B cell (primary cell): ENCODE measurements at regions not wholly inside any gene's neighbourhood (a gene's known extent, or its start where the extent isn't known, plus 50 kb on each side); places are given as distances from the start of the nearest gene placed in this dataset.

ENCODE experiments used
- ATAC-seq: fragments of 200-7000 bp; cut with Tn5 transposase; one replicate; pipeline ENCODE4 v1.10.0; 2021; ENCODE audit warnings: low read depth, mild to moderate bottlenecking, moderate number of reproducible peaks, moderate library complexity
- CTCF ChIA-PET: fragments of 350-600 bp; sonication (Branson Sonifier 250); formaldehyde crosslinking; loops from one replicate; lab custom pipeline; 2021; ENCODE audit warnings: antibody characterized with exemption, inconsistent platforms; lab: Charles Lee
- POLR2A ChIA-PET: fragments of 350-600 bp; sonication (Branson Sonifier 250); formaldehyde crosslinking; loops from one replicate; lab custom pipeline; 2021; ENCODE audit warnings: antibody characterized with exemption; lab: Charles Lee
- DNase-seq: peaks from one replicate; pipeline ENCODE4 v3.0.0; 2013
- H2AFZ ChIP-seq: 2 replicates; pipeline ENCODE4 v1.6.1; 2012; ENCODE audit warnings: mild to moderate bottlenecking, low read depth, low read length; ENCODE audit not compliant: insufficient read depth, poor library complexity, severe bottlenecking
- H3K27ac ChIP-seq, 2 donors: 1 replicate in 1 of 2; 2 replicates in 1 of 2; pipeline ENCODE4 v1.5.1; 2012 to 2013; ENCODE audit warnings: low read length in 2 of 2, mild to moderate bottlenecking in 2 of 2, moderate library complexity in 1 of 2
- H3K27me3 ChIP-seq, 4 experiments: fragments of 200-600 bp in 1 of 4; sonication (generic) in 1 of 4; replicated peaks in 1 of 4; 1 replicate in 2 of 4; 2 replicates in 2 of 4; pipeline versions ENCODE4 v1.6.1 to v1.7.0; 2013 to 2016; ENCODE audit warnings: low read length in 3 of 4, mild to moderate bottlenecking in 2 of 4, mixed read lengths in 1 of 4, moderate library complexity in 1 of 4; ENCODE audit not compliant: insufficient read depth in 4 of 4, control insufficient read depth in 3 of 4; ENCODE audit errors: control extremely low read depth in 1 of 4
- H3K36me3 ChIP-seq, 2 experiments: replicated peaks in 1 of 2; 1 replicate in 1 of 2; 2 replicates in 1 of 2; pipeline versions ENCODE4 v1.6.1 to v1.7.1; 2013; ENCODE audit warnings: low read length in 1 of 2; ENCODE audit not compliant: insufficient read depth in 2 of 2, control insufficient read depth in 1 of 2; ENCODE audit errors: control extremely low read depth in 1 of 2, extremely low read depth in 1 of 2
- H3K4me1 ChIP-seq, 2 donors: fragments of 200-600 bp in 1 of 2; sonication (generic) in 1 of 2; 1 replicate in 1 of 2; 2 replicates in 1 of 2; pipeline versions ENCODE4 v1.5.1 to v1.6.1; 2013 to 2017; ENCODE audit warnings: low read length in 2 of 2; ENCODE audit not compliant: control insufficient read depth in 2 of 2, insufficient read depth in 2 of 2
- H3K4me2 ChIP-seq: replicated peaks from 2 replicates; pipeline ENCODE3; 2012; ENCODE audit warnings: mild to moderate bottlenecking, low read depth, low read length; ENCODE audit not compliant: poor library complexity, severe bottlenecking
- H3K4me3 ChIP-seq, 5 experiments: fragments of 200-600 bp in 1 of 5; sonication (generic) in 1 of 5; 1 replicate in 3 of 5; 2 replicates in 2 of 5; pipeline versions ENCODE4 v1.5.1 to v1.7.0; 2011 to 2016; ENCODE audit warnings: low read length in 4 of 5, mild to moderate bottlenecking in 4 of 5, low read depth in 2 of 5, control low read depth in 1 of 5, moderate library complexity in 1 of 5; ENCODE audit not compliant: insufficient read depth in 1 of 5; ENCODE audit errors: control extremely low read depth in 1 of 5, extremely low read depth in 1 of 5
- H3K79me2 ChIP-seq: fragments of 200-600 bp; sonication (generic); one replicate; pipeline ENCODE4 v1.6.0; 2016; ENCODE audit warnings: low read length; ENCODE audit not compliant: control insufficient read depth, insufficient read depth
- H3K9ac ChIP-seq: fragments of 200-600 bp; sonication (generic); 2 replicates; pipeline ENCODE4 v1.6.1; 2017; ENCODE audit warnings: mild to moderate bottlenecking, low read length, moderate library complexity
- H3K9me3 ChIP-seq, 3 donors: one replicate each; pipeline versions ENCODE4 v1.6.1 to v1.7.1; 2013; ENCODE audit warnings: low read length in 2 of 3; ENCODE audit not compliant: control insufficient read depth in 2 of 3, insufficient read depth in 1 of 3; ENCODE audit errors: control extremely low read depth in 1 of 3
- H4K20me1 ChIP-seq: 2 replicates; pipeline ENCODE4 v1.6.0; 2012; ENCODE audit warnings: mild to moderate bottlenecking, low read length; ENCODE audit not compliant: insufficient read depth, control insufficient read depth, poor library complexity, severe bottlenecking
- H3K27ac Mint-ChIP-seq: one replicate; pipeline ENCODE4 v1.8.0; 2021; ENCODE audit warnings: mixed read lengths
- H3K27me3 Mint-ChIP-seq: one replicate; pipeline ENCODE4 v1.8.0; 2021; ENCODE audit warnings: mixed read lengths
- H3K4me1 Mint-ChIP-seq: one replicate; pipeline ENCODE4 v1.8.0; 2021; ENCODE audit warnings: mixed read lengths
- H3K4me3 Mint-ChIP-seq: one replicate; pipeline ENCODE4 v1.8.0; 2021; ENCODE audit warnings: mixed read lengths
- H3K9me3 Mint-ChIP-seq: one replicate; pipeline ENCODE4 v1.8.0; 2022; ENCODE audit warnings: mixed read lengths; ENCODE audit not compliant: insufficient read depth
- EZH2 ChIP-seq: IDR thresholded peaks from 2 replicates; pipeline ENCODE4 v1.6.1; 2012; ENCODE audit warnings: borderline replicate concordance, low read depth, mild to moderate bottlenecking, moderate library complexity, low read length; ENCODE audit not compliant: insufficient read depth, poor library complexity, severe bottlenecking
- WGBS: methylation state at CpG from one replicate; pipeline ENCODE4 v1.1.5; 2013; ENCODE audit warnings: missing lambda C conversion rate; ENCODE audit not compliant: insufficient coverage; 5-methylcytosine and 5-hydroxymethylcytosine counted together
- intact Hi-C: fragments of 100-400 bp; cut with micrococcal nuclease; formaldehyde crosslinking; loops from one replicate; pipeline ENCODE4 v1.10.0; 2022
- TF ChIP-seq, protein P1 (sequence below): fragments of 200-600 bp; IDR thresholded peaks from one replicate; pipeline ENCODE4 v1.8.0; 2022; ENCODE audit warnings: antibody characterized with exemption, mild to moderate bottlenecking

DNA sequence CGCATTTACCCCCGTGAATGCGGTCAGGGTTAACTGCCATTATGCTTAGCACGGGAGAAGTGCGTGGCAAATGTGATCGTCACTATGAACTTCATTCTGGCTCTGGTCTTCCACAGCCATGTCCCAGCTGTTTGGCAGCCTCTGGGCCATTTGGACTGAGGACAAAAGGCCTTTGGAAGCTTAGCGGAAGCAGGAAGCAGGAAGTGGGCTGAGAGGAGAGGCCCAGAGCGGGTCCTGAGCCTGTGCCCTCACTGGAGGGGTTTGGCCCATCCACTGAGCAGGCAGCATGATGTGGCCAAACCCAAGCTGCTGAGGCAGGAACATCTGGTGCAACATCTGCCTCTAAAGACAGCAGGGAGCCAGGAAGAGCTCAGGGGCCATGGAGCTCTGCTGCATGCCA lies 345.9 kb downstream of the C16orf95 start:
- intact Hi-C loops: no loop called here
- TF ChIP-seq, protein P1, sequence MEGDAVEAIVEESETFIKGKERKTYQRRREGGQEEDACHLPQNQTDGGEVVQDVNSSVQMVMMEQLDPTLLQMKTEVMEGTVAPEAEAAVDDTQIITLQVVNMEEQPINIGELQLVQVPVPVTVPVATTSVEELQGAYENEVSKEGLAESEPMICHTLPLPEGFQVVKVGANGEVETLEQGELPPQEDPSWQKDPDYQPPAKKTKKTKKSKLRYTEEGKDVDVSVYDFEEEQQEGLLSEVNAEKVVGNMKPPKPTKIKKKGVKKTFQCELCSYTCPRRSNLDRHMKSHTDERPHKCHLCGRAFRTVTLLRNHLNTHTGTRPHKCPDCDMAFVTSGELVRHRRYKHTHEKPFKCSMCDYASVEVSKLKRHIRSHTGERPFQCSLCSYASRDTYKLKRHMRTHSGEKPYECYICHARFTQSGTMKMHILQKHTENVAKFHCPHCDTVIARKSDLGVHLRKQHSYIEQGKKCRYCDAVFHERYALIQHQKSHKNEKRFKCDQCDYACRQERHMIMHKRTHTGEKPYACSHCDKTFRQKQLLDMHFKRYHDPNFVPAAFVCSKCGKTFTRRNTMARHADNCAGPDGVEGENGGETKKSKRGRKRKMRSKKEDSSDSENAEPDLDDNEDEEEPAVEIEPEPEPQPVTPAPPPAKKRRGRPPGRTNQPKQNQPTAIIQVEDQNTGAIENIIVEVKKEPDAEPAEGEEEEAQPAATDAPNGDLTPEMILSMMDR: no peak
- TF ChIP-seq EZH2: no peak
- H3K9me3 Mint-ChIP-seq: no peaks in the 10 kb centered on the region
- H3K4me1 ChIP-seq: no peaks in the 10 kb centered on the region
- no peak overlapping the region for H3K9ac ChIP-seq
- peaks cover 0 to 4% (median 3%) of the 10 kb centered on the region in 3 donors for H3K9me3 ChIP-seq
- no peaks in the 10 kb centered on the region for H3K27me3 ChIP-seq
- ChIA-PET POLR2A (no interaction called here), CTCF (no interaction called here)
- H3K27me3 Mint-ChIP-seq: no peaks in the 10 kb centered on the region
- H3K4me1 Mint-ChIP-seq: no peaks in the 10 kb centered on the region
- no peak overlapping the region for H3K4me3 Mint-ChIP-seq
- no peak for DNase-seq
- H3K27ac ChIP-seq: no peak overlapping the region
- no peak overlapping the region for H3K4me3 ChIP-seq
- H3K27ac Mint-ChIP-seq: no peak overlapping the region
- no peak overlapping the region for H2AFZ ChIP-seq
- H3K79me2 ChIP-seq: no peaks in the 10 kb centered on the region
- 83% methylated on average over 8 of the region's 8 CpGs for WGBS
- no peaks in the 10 kb centered on the region for H3K36me3 ChIP-seq
- no peak overlapping the region for H3K4me2 ChIP-seq
- no peaks in the 10 kb centered on the region for H4K20me1 ChIP-seq
- no peak for ATAC-seq

DNA sequence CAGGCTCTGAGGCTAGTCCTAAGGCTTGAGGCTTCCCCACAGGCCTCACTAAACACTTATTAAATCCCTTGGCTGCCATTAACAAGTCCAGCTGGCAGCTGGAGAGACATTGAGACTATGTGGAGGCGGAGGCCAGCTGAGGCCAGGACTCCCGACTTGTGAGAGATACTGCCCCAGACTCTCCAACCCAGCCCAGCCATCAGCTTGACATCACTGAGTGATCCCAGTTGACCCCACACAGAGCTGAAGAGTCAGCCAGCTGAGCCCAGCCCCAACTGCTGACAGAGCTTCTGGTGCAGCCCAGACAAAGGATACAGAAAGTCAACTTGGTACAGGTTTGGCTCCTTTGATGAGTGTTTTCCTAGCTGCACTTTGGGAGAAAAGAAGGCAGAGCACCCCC lies 343.1 kb downstream of the C16orf95 start:
- POLR2A ChIA-PET: no interaction called here
- H3K36me3 ChIP-seq: no peaks in the 10 kb centered on the region
- intact Hi-C loops: no loop called here
- no peak overlapping the region for H3K4me3 ChIP-seq
- no peaks in the 10 kb centered on the region for H3K27me3 ChIP-seq
- H3K27me3 Mint-ChIP-seq: no peaks in the 10 kb centered on the region
- ATAC-seq (no peak), DNase-seq (no peak)
- H2AFZ ChIP-seq: no peak overlapping the region
- WGBS: 100% methylated on average over 2 of the region's 2 CpGs
- peaks cover 0 to 7% (median 3%) of the 10 kb centered on the region in 3 donors for H3K9me3 ChIP-seq
- no peak overlapping the region for H3K4me2 ChIP-seq
- no peaks in the 10 kb centered on the region for H3K4me1 ChIP-seq
- TF ChIP-seq, protein P1: no peak
- TF ChIP-seq EZH2: no peak
- no peaks in the 10 kb centered on the region for H3K4me1 Mint-ChIP-seq
- no peak overlapping the region for H3K27ac ChIP-seq
- CTCF ChIA-PET: no interaction called here
- no peaks in the 10 kb centered on the region for H4K20me1 ChIP-seq
- no peak overlapping the region for H3K4me3 Mint-ChIP-seq
- H3K27ac Mint-ChIP-seq: no peak overlapping the region
- H3K9ac ChIP-seq: no peak overlapping the region
- H3K9me3 Mint-ChIP-seq: no peaks in the 10 kb centered on the region
- H3K79me2 ChIP-seq: no peaks in the 10 kb centered on the region
